Osteocyte (in vitro differentiated cells): ENCODE measurements at regions not wholly inside any gene's neighbourhood (a gene's known extent, or its start where the extent isn't known, plus 50 kb on each side); places are given as distances from the start of the nearest gene placed in this dataset.

Experiments
- DNase-seq: peaks from one replicate; pipeline ENCODE4 v3.0.0; 2021; ENCODE audit warnings: mixed read lengths; ENCODE audit not compliant: unreplicated experiment; ENCODE audit errors: extremely low spot score
- H3K27ac Mint-ChIP-seq: one replicate; pipeline ENCODE4 v1.8.0; 2021; ENCODE audit warnings: mild to moderate bottlenecking, mixed read lengths; ENCODE audit not compliant: unreplicated experiment
- H3K27me3 Mint-ChIP-seq: one replicate; pipeline ENCODE4 v1.8.0; 2021; ENCODE audit warnings: mixed read lengths; ENCODE audit not compliant: unreplicated experiment
- H3K36me3 Mint-ChIP-seq: one replicate; pipeline ENCODE4 v1.8.0; 2021; ENCODE audit warnings: mixed read lengths; ENCODE audit not compliant: unreplicated experiment
- H3K4me1 Mint-ChIP-seq: one replicate; pipeline ENCODE4 v1.8.0; 2021; ENCODE audit warnings: mixed read lengths; ENCODE audit not compliant: unreplicated experiment
- H3K4me3 Mint-ChIP-seq: one replicate; pipeline ENCODE4 v1.8.0; 2021; ENCODE audit warnings: mild to moderate bottlenecking, moderate library complexity, mixed read lengths; ENCODE audit not compliant: unreplicated experiment
- H3K9me3 Mint-ChIP-seq: one replicate; pipeline ENCODE4 v1.8.0; 2021; ENCODE audit warnings: mixed read lengths; ENCODE audit not compliant: unreplicated experiment
- TF ChIP-seq, protein P1 (sequence below): fragments of 200-600 bp; sonication (generic); IDR thresholded peaks from 2 replicates; pipeline ENCODE4 v1.5.0; 2021; ENCODE audit warnings: antibody characterized with exemption, mild to moderate bottlenecking, moderate library complexity

DNA sequence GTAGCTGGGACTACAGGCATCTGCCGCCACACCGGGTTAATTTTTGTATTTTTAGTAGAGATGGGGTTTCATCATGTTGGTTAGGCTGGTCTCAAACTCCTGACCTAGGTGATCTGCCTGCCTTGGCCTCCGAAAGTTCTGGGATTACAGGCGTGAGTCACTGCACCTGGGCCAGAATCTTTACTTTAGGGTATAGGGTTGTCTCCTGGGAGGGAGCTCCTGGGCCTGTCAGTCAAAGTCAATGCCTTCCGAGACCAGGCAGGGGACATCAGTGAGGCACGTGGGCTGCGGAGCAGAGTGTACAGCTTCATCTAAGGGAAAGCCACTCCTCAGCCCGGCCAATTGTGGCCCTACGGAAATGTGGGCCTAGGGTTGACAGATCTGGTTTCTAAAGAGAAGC lies 108.6 kb downstream of the FGF18 start:
- H3K27ac Mint-ChIP-seq = no peak overlapping the region
- H3K4me1 Mint-ChIP-seq = peaks cover 18% of the 10 kb centered on the region
- no peak overlapping the region for H3K4me3 Mint-ChIP-seq
- H3K36me3 Mint-ChIP-seq = no peaks in the 10 kb centered on the region
- H3K27me3 Mint-ChIP-seq = peaks cover 2% of the 10 kb centered on the region
- TF ChIP-seq, protein P1, sequence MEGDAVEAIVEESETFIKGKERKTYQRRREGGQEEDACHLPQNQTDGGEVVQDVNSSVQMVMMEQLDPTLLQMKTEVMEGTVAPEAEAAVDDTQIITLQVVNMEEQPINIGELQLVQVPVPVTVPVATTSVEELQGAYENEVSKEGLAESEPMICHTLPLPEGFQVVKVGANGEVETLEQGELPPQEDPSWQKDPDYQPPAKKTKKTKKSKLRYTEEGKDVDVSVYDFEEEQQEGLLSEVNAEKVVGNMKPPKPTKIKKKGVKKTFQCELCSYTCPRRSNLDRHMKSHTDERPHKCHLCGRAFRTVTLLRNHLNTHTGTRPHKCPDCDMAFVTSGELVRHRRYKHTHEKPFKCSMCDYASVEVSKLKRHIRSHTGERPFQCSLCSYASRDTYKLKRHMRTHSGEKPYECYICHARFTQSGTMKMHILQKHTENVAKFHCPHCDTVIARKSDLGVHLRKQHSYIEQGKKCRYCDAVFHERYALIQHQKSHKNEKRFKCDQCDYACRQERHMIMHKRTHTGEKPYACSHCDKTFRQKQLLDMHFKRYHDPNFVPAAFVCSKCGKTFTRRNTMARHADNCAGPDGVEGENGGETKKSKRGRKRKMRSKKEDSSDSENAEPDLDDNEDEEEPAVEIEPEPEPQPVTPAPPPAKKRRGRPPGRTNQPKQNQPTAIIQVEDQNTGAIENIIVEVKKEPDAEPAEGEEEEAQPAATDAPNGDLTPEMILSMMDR = no peak
- DNase-seq = no peak
- no peaks in the 10 kb centered on the region for H3K9me3 Mint-ChIP-seq

DNA sequence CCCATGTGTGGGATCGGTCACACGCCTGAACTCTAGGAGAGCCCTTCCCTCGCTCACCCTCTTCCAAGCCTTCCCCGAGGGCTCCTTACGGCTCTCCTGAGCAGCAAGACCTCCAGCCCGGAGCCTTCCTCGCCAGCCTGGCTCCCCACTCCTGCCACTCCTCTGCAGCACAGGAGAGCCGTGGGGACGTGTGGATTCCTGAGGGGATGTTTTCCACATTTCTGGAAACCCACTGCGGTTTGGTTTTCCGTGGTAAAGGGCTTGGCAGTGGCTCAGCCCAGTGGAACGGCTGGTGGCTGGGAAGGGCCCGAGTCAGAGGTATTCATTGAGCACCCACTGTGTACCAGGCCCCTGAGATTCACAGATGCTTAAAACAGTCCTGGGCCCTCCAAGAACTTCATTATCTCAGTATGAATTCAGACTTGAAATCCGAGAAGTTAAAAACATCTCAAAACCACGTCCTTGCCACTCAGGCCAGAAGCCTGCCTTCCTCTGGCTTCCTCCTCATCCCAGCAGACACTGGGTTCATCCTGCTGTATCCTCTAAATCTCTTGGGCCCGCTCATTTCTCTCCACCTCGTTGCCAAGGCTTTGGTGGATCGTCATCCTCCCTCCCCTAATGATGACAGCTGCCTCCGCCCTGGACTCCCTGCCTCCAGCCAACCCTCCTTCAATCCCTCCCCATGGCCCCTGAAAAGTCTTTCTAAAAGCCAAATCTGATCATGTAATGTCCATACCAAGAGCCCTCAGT lies 109.6 kb downstream of the FGF18 start:
- no peak overlapping the region for H3K4me3 Mint-ChIP-seq
- DNase-seq = no peak
- no peaks in the 10 kb centered on the region for H3K36me3 Mint-ChIP-seq
- TF ChIP-seq, protein P1 = no peak
- H3K27me3 Mint-ChIP-seq = peaks cover 2% of the 10 kb centered on the region
- H3K27ac Mint-ChIP-seq = no peak overlapping the region
- H3K9me3 Mint-ChIP-seq = no peaks in the 10 kb centered on the region
- peaks cover 17% of the 10 kb centered on the region for H3K4me1 Mint-ChIP-seq

DNA sequence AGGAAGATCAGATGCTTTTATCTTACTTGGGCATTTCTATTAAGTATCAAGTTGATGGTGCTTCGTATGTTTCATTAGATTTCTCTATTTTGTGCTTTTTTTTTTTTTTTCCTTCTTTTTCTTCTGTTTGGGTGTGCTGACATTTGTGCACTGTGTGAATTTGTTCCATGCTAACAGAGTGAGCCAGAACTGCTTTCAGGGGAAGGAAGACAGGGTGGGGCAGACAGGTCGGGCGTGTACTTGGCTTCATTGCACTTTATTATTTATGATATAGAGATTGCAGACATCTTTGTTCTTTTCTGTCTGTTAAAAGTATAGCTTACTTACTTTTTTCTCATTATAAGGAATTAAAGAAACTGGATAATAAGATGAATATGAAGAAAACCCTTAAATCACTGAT lies 112.2 kb downstream of the FGF18 start:
- TF ChIP-seq, protein P1 = no peak
- Mint-ChIP-seq H3K27me3 (peaks cover 2% of the 10 kb centered on the region), H3K4me1 (peaks cover 3% of the 10 kb centered on the region), H3K36me3 (no peaks in the 10 kb centered on the region), H3K27ac (no peak overlapping the region), H3K9me3 (no peaks in the 10 kb centered on the region), H3K4me3 (no peak overlapping the region)
- DNase-seq = no peak

DNA sequence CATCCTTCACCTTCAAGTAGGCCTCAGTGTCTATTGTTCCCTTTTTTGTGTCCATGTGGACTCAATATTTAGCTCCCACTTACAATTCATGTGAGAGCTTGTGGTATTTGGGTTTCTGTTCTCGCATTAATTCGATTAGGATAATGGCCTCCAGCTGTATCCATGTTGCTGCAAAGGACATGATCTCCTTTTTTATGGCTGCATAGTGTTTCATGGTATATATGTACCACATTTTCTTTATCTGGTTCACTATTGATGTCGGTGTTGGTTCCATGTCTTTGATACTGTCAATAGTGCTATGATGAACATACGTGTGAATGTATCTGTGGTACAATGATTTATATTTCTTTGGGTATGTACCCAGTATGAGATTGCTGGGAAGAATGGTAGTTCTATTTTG lies 113.7 kb downstream of the FGF18 start:
- Mint-ChIP-seq H3K36me3 (no peaks in the 10 kb centered on the region), H3K27ac (no peak overlapping the region)
- no peak for DNase-seq

More for the DNA sequence above, 113.7 kb downstream of the FGF18 start:
- TF ChIP-seq, protein P1 = no peak
- H3K4me1 Mint-ChIP-seq = peaks cover 5% of the 10 kb centered on the region
- no peaks in the 10 kb centered on the region for H3K9me3 Mint-ChIP-seq
- peaks cover 2% of the 10 kb centered on the region for H3K27me3 Mint-ChIP-seq
- H3K4me3 Mint-ChIP-seq = no peak overlapping the region
